Lung (tissue), 11 donors: ENCODE measurements at regions not wholly inside any gene's neighbourhood (a gene's known extent, or its start where the extent isn't known, plus 50 kb on each side); places are given as distances from the start of the nearest gene placed in this dataset.

Source experiments
- ATAC-seq: fragments of 200-7000 bp; cut with Tn5 transposase; one replicate; pipeline ENCODE4 v1.9.1; 2020; ENCODE audit warnings: moderate number of reproducible peaks; ENCODE audit not compliant: insufficient read depth, low FRiP score
- DNase-seq, 3 donors: peaks; one replicate each; pipeline ENCODE4 v3.0.0-alpha.2; 2013 to 2017
- H3K27ac ChIP-seq, 2 donors: one replicate each; pipeline ENCODE4 v1.5.1; 2013; ENCODE audit warnings: mild to moderate bottlenecking in 2 of 2, moderate library complexity in 2 of 2, control low read depth in 1 of 2, inconsistent platforms in 1 of 2, low read depth in 1 of 2, low read length in 1 of 2
- H3K27me3 ChIP-seq, 3 donors: one replicate each; pipeline ENCODE4 v1.5.1; 2013; ENCODE audit warnings: low read length in 2 of 3; ENCODE audit not compliant: control insufficient read depth in 3 of 3, insufficient read depth in 3 of 3
- H3K36me3 ChIP-seq, 4 donors: one replicate each; pipeline ENCODE4 v1.5.1; 2013; ENCODE audit warnings: low read length in 4 of 4, mild to moderate bottlenecking in 1 of 4, moderate library complexity in 1 of 4; ENCODE audit not compliant: control insufficient read depth in 4 of 4, insufficient read depth in 4 of 4
- H3K4me1 ChIP-seq, 5 donors: one replicate each; pipeline ENCODE4 v1.5.1; 2013; ENCODE audit warnings: low read length in 5 of 5, mild to moderate bottlenecking in 2 of 5, moderate library complexity in 1 of 5; ENCODE audit not compliant: control insufficient read depth in 5 of 5, insufficient read depth in 5 of 5
- H3K4me3 ChIP-seq: one replicate; pipeline ENCODE4 v1.5.1; 2013; ENCODE audit warnings: mild to moderate bottlenecking, control low read depth, moderate library complexity
- H3K9ac ChIP-seq, 2 donors: one replicate each; pipeline ENCODE4 v1.5.1; 2013; ENCODE audit warnings: low read length in 2 of 2, control low read depth in 1 of 2; ENCODE audit not compliant: insufficient read depth in 1 of 2
- H3K9me3 ChIP-seq, 4 donors: one replicate each; pipeline ENCODE4 v1.5.1; 2013; ENCODE audit warnings: low read length in 3 of 4, mild to moderate bottlenecking in 1 of 4, moderate library complexity in 1 of 4; ENCODE audit not compliant: control insufficient read depth in 4 of 4, insufficient read depth in 3 of 4
- CTCF ChIP-seq: IDR thresholded peaks from 2 replicates; pipeline ENCODE4 v1.5.1; 2012; ENCODE audit warnings: mild to moderate bottlenecking; ENCODE audit errors: control extremely low read depth, extremely low read depth
- WGBS, 2 donors: extraction: QIAGEN DNeasy Blood & Tissue Kit; methylation state at CpG; one replicate each; pipeline ENCODE4 v1.1.7; 2013; 5-methylcytosine and 5-hydroxymethylcytosine counted together
- donor health status: control.
- donor health status: control.
- donor health status: Bipolar disorder and iron deficiency.
- donor health status: healthy.
- donor health status: DM: yes; HTN: yes; CAD: no.

- Histone ChIP-seq H3K27ac (no peak overlapping the region), H3K4me3 (no peak overlapping the region), H3K9ac (no peak overlapping the region), H3K27me3 (no peaks in the 10 kb centered on the region), H3K4me1 (no peaks in the 10 kb centered on the region), H3K9me3 (no peaks in the 10 kb centered on the region), H3K36me3 (no peaks in the 10 kb centered on the region)
- DNase-seq (no peak), ATAC-seq (no peak)
- 77 to 83% methylated on average over 4 of the region's 4 CpGs for WGBS, 2 donors
- no peak for TF ChIP-seq CTCF
Measured at GRCh38 chr22:34427436-34427835, 507.2 kb upstream of the LARGE1 start.

- Histone ChIP-seq H3K4me1 (no peaks in the 10 kb centered on the region), H3K27me3 (no peaks in the 10 kb centered on the region), H3K9ac (no peak overlapping the region), H3K4me3 (no peak overlapping the region), H3K9me3 (no peaks in the 10 kb centered on the region), H3K27ac (no peak overlapping the region), H3K36me3 (no peaks in the 10 kb centered on the region)
- DNase-seq: no peak
- 62 to 65% methylated on average over 1 of the region's 1 CpG for WGBS, 2 donors
- no peak for ATAC-seq
- TF ChIP-seq CTCF: no peak
Measured at GRCh38 chr22:34427841-34428240, 507.6 kb upstream of the LARGE1 start.

- Histone ChIP-seq H3K36me3 (no peaks in the 10 kb centered on the region), H3K27me3 (no peaks in the 10 kb centered on the region), H3K4me3 (no peak overlapping the region), H3K9ac (no peak overlapping the region), H3K9me3 (no peaks in the 10 kb centered on the region), H3K27ac (no peak overlapping the region), H3K4me1 (no peaks in the 10 kb centered on the region)
- 77 to 83% methylated on average over 5 of the region's 5 CpGs for WGBS, 2 donors
- no peak for ATAC-seq
- no peak for TF ChIP-seq CTCF
- no peak for DNase-seq
Measured at GRCh38 chr22:34429314-34429713, 509.0 kb upstream of the LARGE1 start.

- no peak for TF ChIP-seq CTCF
- H3K9ac ChIP-seq: no peak overlapping the region
- no peaks in the 10 kb centered on the region for H3K36me3 ChIP-seq
- H3K27ac ChIP-seq: no peak overlapping the region
- WGBS, 2 donors: 59 to 78% methylated on average over 2 of the region's 2 CpGs
- ATAC-seq: no peak
- H3K27me3 ChIP-seq: no peaks in the 10 kb centered on the region
- no peak overlapping the region for H3K4me3 ChIP-seq
- H3K4me1 ChIP-seq: no peaks in the 10 kb centered on the region
- no peak for DNase-seq
- H3K9me3 ChIP-seq: no peaks in the 10 kb centered on the region
Measured at GRCh38 chr22:34430386-34430785, 510.1 kb upstream of the LARGE1 start.
